ENCODE measurements at regions not wholly inside any gene's neighbourhood (a gene's known extent, or its start where the extent isn't known, plus 50 kb on each side); places are given as distances from the start of the nearest gene placed in this dataset.

- no peak overlapping the region for H2BK15ac ChIP-seq (ENCODE audit: low read depth, low read length)
- no peak overlapping the region for H3K27ac ChIP-seq (ENCODE audit: insufficient read depth, low read length)
- H3K9me1 ChIP-seq (ENCODE audit: insufficient read depth, low read length), result no peaks in the 10 kb centered on the region
- no peak overlapping the region for H4K8ac ChIP-seq (ENCODE audit: low read depth in 2 of 2, low read length in 2 of 2)
- DNase-seq (no peak), ATAC-seq (ENCODE audit: low read depth) (no peak)
- H3K9ac ChIP-seq (ENCODE audit: low read depth, low read length), result no peak overlapping the region
- no peak overlapping the region for H3K23ac ChIP-seq (ENCODE audit: low read depth, low read length)
- H3K4me2 ChIP-seq (ENCODE audit: low read depth, low read length), result no peak overlapping the region
- no peak overlapping the region for H2AK5ac ChIP-seq (ENCODE audit: low read depth, low read length)
- H3K79me1 ChIP-seq (ENCODE audit: low read depth in 1 of 2, low read length in 2 of 2), result no peaks in the 10 kb centered on the region
- H3K4me3 ChIP-seq (ENCODE audit: insufficient read depth, low read depth, low read length), result no peak overlapping the region
- H2AK9ac ChIP-seq (replicated peaks; ENCODE audit: low read depth, low read length, poor library complexity), result no peak overlapping the region
- BruUV-seq (replicated peaks), result no TSS peak
- no peak overlapping the region for H3K14ac ChIP-seq (replicated peaks; ENCODE audit: low read depth, low read length)
- POLR2A ChIA-PET (ENCODE audit: unreplicated experiment), result no interaction called here
- no peak overlapping the region for H4K5ac ChIP-seq (ENCODE audit: low read depth, low read length)
- no peak overlapping the region for H2BK20ac ChIP-seq (ENCODE audit: low read depth, low read length)
- no peak overlapping the region for H2BK5ac ChIP-seq (ENCODE audit: low read depth, low read length, poor library complexity, severe bottlenecking)
- H3K4ac ChIP-seq (ENCODE audit: low read depth, low read length), result no peak overlapping the region
- H3K18ac ChIP-seq (ENCODE audit: low read depth, low read length), result no peak overlapping the region
- no peaks in the 10 kb centered on the region for H3K27me3 ChIP-seq (ENCODE audit: control insufficient read depth, insufficient read depth, low read length)
- no peaks in the 10 kb centered on the region for H3K4me1 ChIP-seq (ENCODE audit: control insufficient read depth, insufficient read depth, low read length)
- 62% methylated on average over 2 of the region's 2 CpGs; no CpG with 5 or more reads in 1 of the 2 experiments for WGBS, 2 experiments (ENCODE audit: extremely low coverage in 2 of 2, insufficient read length in 1 of 2)
- H4K91ac ChIP-seq (ENCODE audit: insufficient read depth, low read depth, low read length), result no peak overlapping the region
- no peaks in the 10 kb centered on the region for H3K36me3 ChIP-seq (ENCODE audit: control insufficient read depth, insufficient read depth, low read length)
- peaks cover 6% of the 10 kb centered on the region for H3K9me3 ChIP-seq (ENCODE audit: control insufficient read depth, insufficient read depth, low read length)
- in situ Hi-C loops (cut with MboI; ENCODE audit: low sequenced_read_pairs) (no loop called here), intact Hi-C loops (cut with micrococcal nuclease) (no loop called here), dilution Hi-C loops (cut with HindIII; ENCODE audit: low sequenced_read_pairs, unreplicated experiment) (no loop called here)
- no peaks in the 10 kb centered on the region for H4K20me1 ChIP-seq (ENCODE audit: insufficient read depth, low read length)
- H3K56ac ChIP-seq (ENCODE audit: extremely low read depth, insufficient read depth, low read length), result no peak overlapping the region
- no peak overlapping the region for H2AFZ ChIP-seq (replicated peaks; ENCODE audit: low read length, poor library complexity)
- CTCF ChIA-PET, result no interaction called here
- no peak overlapping the region for H2BK120ac ChIP-seq (ENCODE audit: low read depth, low read length)
- TF ChIP-seq MAZ (IDR thresholded peaks at IDR 0.05; ENCODE audit: borderline replicate concordance, low read depth, low read length), result no peak
- TF ChIP-seq CTCF (conservative IDR thresholded peaks at IDR 0.05; ENCODE audit: low read depth, low read length), result no peak
- TF ChIP-seq CEBPB (IDR thresholded peaks at IDR 0.05; ENCODE audit: low read depth, low read length), result no peak
- no peak for TF ChIP-seq NFE2L2 (IDR thresholded peaks at IDR 0.05; ENCODE audit: low read depth, low read length)
- TF ChIP-seq CHD1 (IDR thresholded peaks at IDR 0.05; ENCODE audit: low read depth, low read length), result no peak
- no peak for TF ChIP-seq USF2 (IDR thresholded peaks at IDR 0.05; ENCODE audit: low read depth, low read length)
- no peak for TF ChIP-seq RCOR1 (IDR thresholded peaks at IDR 0.05; ENCODE audit: insufficient replicate concordance, low read length)
- TF ChIP-seq MXI1 (IDR thresholded peaks at IDR 0.05; ENCODE audit: borderline replicate concordance, low read depth, low read length), result no peak
- no peak for TF ChIP-seq RFX5 (IDR thresholded peaks at IDR 0.05; ENCODE audit: low read depth, low read length)
- no peak for TF ChIP-seq MAFK (IDR thresholded peaks at IDR 0.05; ENCODE audit: low read depth, low read length)
- TF ChIP-seq FOS (IDR thresholded peaks at IDR 0.05; ENCODE audit: low read depth, low read length), result no peak
- no peak for TF ChIP-seq SMC3 (IDR thresholded peaks at IDR 0.05; ENCODE audit: low read depth, low read length)
- no peak for TF ChIP-seq POLR2A (IDR thresholded peaks at IDR 0.05; ENCODE audit: low read depth, low read length)
- no peak for TF ChIP-seq ELK1 (IDR thresholded peaks at IDR 0.05; ENCODE audit: borderline replicate concordance, low read depth, low read length)
- no peak for TF ChIP-seq BHLHE40 (IDR thresholded peaks at IDR 0.05; ENCODE audit: low read depth, low read length)
- no peak for TF ChIP-seq RAD21 (IDR thresholded peaks at IDR 0.05; ENCODE audit: low read length)
Measured at GRCh38 chr14:44449680-44450079, 57.4 kb downstream of the FSCB start.
